K562 (cell line): ENCODE measurements at regions not wholly inside any gene's neighbourhood (a gene's known extent, or its start where the extent isn't known, plus 50 kb on each side); places are given as distances from the start of the nearest gene placed in this dataset.

Source experiments
- CEBPG ChIP-seq, 3 experiments: fragments of 200-800 bp in 1 of 3; sonication (Bioruptor generic) in 1 of 3; sonication (generic) in 1 of 3; formaldehyde crosslinking in 1 of 3; IDR thresholded peaks in 2 of 3; conservative IDR thresholded peaks in 1 of 3; 2 replicates each; pipeline versions ENCODE4 v1.6.1 to v1.8.0; 2016 to 2022; ENCODE audit warnings: missing compliant biosample characterization in 2 of 3, missing genetic modification characterization in 2 of 3, mild to moderate bottlenecking in 1 of 3, missing genetic modification reagents in 1 of 3
- CSDE1 ChIP-seq, 2 experiments: fragments of 450-650 bp; IDR thresholded peaks; 2 replicates each; pipeline ENCODE4 v1.6.1; 2016; ENCODE audit warnings: mild to moderate bottlenecking in 1 of 2
- HDGF ChIP-seq: fragments of 450-650 bp; IDR thresholded peaks from 2 replicates; pipeline ENCODE4 v1.6.1; 2016
- MAZ ChIP-seq, 2 experiments: fragments of 450-650 bp in 1 of 2; sonication (generic) in 1 of 2; formaldehyde crosslinking; IDR thresholded peaks in 1 of 2; conservative IDR thresholded peaks in 1 of 2; 2 replicates each; pipeline versions ENCODE4 v1.4.0 to v1.5.0; 2020; ENCODE audit warnings: mild to moderate bottlenecking in 1 of 2, missing genetic modification reagents in 1 of 2
- NFIX ChIP-seq: fragments of 250-450 bp; sonication (Bioruptor Pico); IDR thresholded peaks from 2 replicates; pipeline ENCODE4 v1.4.0; 2020; ENCODE audit warnings: low read depth, mild to moderate bottlenecking, moderate library complexity
- PPARD ChIP-seq: fragments of 250-450 bp; sonication (Bioruptor Pico); IDR thresholded peaks from 2 replicates; pipeline ENCODE4 v1.8.0; 2022; ENCODE audit warnings: inconsistent platforms, mild to moderate bottlenecking, moderate library complexity
- RBFOX2 ChIP-seq: fragments of 200-400 bp; formaldehyde crosslinking; IDR thresholded peaks from 2 replicates; pipeline ENCODE4 v1.6.1; 2017; ENCODE audit warnings: low read depth, mild to moderate bottlenecking, low read length, moderate library complexity
- SP2 ChIP-seq: IDR thresholded peaks from 2 replicates; pipeline ENCODE4 v1.6.1; 2011; ENCODE audit warnings: mild to moderate bottlenecking, low read depth, low read length, moderate library complexity; ENCODE audit not compliant: poor library complexity, severe bottlenecking; ENCODE audit errors: extremely low read depth
- ZNF134 ChIP-seq: fragments of 250-450 bp; sonication (Bioruptor Pico); conservative IDR thresholded peaks from 2 replicates; pipeline ENCODE4 v1.4.0; 2020
- ZNF584 ChIP-seq: fragments of 200-800 bp; sonication (Bioruptor generic); IDR thresholded peaks from 2 replicates; pipeline ENCODE4 v1.6.1; 2016; ENCODE audit warnings: low read depth, mild to moderate bottlenecking, missing genetic modification characterization, missing compliant biosample characterization
- ZNF586 ChIP-seq: fragments of 450-650 bp; formaldehyde crosslinking; conservative IDR thresholded peaks from 2 replicates; pipeline ENCODE4 v1.4.0; 2020; ENCODE audit warnings: mild to moderate bottlenecking, moderate library complexity
- ZNF639 ChIP-seq, 2 experiments: fragments of 200-800 bp in 1 of 2; sonication (Bioruptor generic) in 1 of 2; sonication (generic) in 1 of 2; formaldehyde crosslinking in 1 of 2; IDR thresholded peaks in 1 of 2; conservative IDR thresholded peaks in 1 of 2; 2 replicates each; pipeline versions ENCODE4 v1.5.0 to v1.6.1; 2016 to 2020; ENCODE audit warnings: missing compliant biosample characterization in 1 of 2, missing genetic modification characterization in 1 of 2, missing genetic modification reagents in 1 of 2
- ZNF696 ChIP-seq: fragments of 250-450 bp; sonication (Bioruptor Pico); conservative IDR thresholded peaks from 2 replicates; pipeline ENCODE4 v1.4.0; 2020; ENCODE audit warnings: mild to moderate bottlenecking, moderate library complexity
- TF ChIP-seq, protein P1 (sequence below): fragments of 450-650 bp; formaldehyde crosslinking; conservative IDR thresholded peaks from 2 replicates; pipeline ENCODE4 v1.4.0; 2022; ENCODE audit warnings: mild to moderate bottlenecking, missing genetic modification characterization
- TF ChIP-seq, protein P2 (sequence below): fragments of 450-650 bp; conservative IDR thresholded peaks from 2 replicates; pipeline ENCODE4 v1.6.1; 2016; ENCODE audit warnings: missing genetic modification characterization, low read depth, mild to moderate bottlenecking, control low read depth, missing compliant biosample characterization
- TF ChIP-seq, protein P3 (sequence below): fragments of 200-800 bp; sonication (Bioruptor generic); IDR thresholded peaks from 2 replicates; pipeline ENCODE4 v1.6.1; 2017; ENCODE audit warnings: missing genetic modification characterization, missing compliant biosample characterization
- TF ChIP-seq, protein P4 (sequence below), 3 experiments: IDR thresholded peaks in 2 of 3; conservative IDR thresholded peaks in 1 of 3; 2 replicates each; pipeline ENCODE4 v1.5.1; 2011 to 2012; ENCODE audit warnings: low read length in 3 of 3, mild to moderate bottlenecking in 3 of 3, control low read depth in 2 of 3, improper control_type of control experiment in 1 of 3, inconsistent platforms in 1 of 3, low read depth in 1 of 3, mixed read lengths in 1 of 3, moderate library complexity in 1 of 3; ENCODE audit not compliant: insufficient read depth in 2 of 3

DNA sequence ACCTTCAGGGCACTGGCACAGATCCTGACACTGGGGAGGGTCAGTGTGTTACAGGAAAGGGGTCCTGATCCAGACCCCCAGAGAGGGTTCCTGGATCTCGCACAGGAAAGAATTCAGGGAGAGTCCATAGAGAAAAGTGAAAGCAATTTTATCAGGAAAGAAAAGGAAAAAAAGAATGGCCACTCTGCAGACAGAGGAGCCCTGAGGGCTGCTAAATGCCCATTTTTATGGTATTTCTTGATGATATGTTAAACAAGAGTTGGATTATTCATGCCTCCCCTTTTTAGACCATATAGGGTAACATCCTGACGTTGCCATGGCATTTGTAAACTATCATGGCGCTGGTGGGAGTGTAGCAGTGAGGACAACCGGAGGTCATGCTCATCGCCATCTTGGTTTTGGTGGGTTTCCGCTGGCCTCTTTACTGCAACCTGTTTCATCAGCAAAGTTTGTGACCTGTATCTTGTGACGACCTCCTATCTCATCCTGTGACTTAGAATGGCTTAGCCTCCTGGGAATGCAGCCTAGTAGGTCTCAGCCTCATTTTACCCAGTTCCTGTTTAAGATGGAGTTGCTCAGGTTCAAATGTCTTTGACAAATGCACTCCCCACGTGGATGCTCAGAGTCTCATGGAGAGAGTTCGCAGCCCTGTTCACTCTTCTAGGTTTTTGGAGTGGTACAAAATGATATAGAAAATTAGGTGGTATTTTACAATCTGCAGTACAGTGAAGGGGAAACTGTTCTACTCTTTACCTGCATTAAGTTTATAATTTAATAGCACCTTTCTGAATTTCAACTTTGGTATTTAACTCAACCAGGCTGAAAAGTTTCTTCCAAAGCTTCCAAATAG, 1363.7 kb upstream of the TMEM132C start (continued):
- TF ChIP-seq, protein P1, sequence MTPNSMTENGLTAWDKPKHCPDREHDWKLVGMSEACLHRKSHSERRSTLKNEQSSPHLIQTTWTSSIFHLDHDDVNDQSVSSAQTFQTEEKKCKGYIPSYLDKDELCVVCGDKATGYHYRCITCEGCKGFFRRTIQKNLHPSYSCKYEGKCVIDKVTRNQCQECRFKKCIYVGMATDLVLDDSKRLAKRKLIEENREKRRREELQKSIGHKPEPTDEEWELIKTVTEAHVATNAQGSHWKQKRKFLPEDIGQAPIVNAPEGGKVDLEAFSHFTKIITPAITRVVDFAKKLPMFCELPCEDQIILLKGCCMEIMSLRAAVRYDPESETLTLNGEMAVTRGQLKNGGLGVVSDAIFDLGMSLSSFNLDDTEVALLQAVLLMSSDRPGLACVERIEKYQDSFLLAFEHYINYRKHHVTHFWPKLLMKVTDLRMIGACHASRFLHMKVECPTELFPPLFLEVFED (CRISPR knock-in tag): peak; percentile 97
- TF ChIP-seq ZNF639 (CRISPR knock-in tag; conservative IDR thresholded peaks at IDR 0.05 in 1 of 2, IDR thresholded peaks at IDR 0.05 in 1 of 2) (peak in 1 of 2 experiments; percentile 97; a peak in 2 of 4 replicates), CSDE1 (IDR thresholded peaks at IDR 0.05) (no peak), ZNF696 (CRISPR knock-in tag) (no peak; the same call in 1 of the 2 replicates), ZNF586 (peak; percentile 72), HDGF (no peak), MAZ (CRISPR knock-in tag; conservative IDR thresholded peaks at IDR 0.05 in 1 of 2, IDR thresholded peaks at IDR 0.05 in 1 of 2) (peak in 1 of 2 experiments; percentile 90; a peak in 2 of 4 replicates), NFIX (peak; percentile 59), ZNF584 (peak; percentile 99), PPARD (CRISPR knock-in tag) (0 out of 2 replicates have a peak, but pooled peaks have one; percentile 79), ZNF134 (peak; percentile 93), CEBPG (CRISPR knock-in tag; IDR thresholded peaks at IDR 0.05) (peak; percentile 35; the same call in 1 of the 2 replicates), CEBPG (tag; conservative IDR thresholded peaks at IDR 0.05 in 1 of 2, IDR thresholded peaks at IDR 0.05 in 1 of 2) (no peak; a peak in 1 of 4 replicates), SP2 (no peak), RBFOX2 (no peak)
- TF ChIP-seq, protein P2, sequence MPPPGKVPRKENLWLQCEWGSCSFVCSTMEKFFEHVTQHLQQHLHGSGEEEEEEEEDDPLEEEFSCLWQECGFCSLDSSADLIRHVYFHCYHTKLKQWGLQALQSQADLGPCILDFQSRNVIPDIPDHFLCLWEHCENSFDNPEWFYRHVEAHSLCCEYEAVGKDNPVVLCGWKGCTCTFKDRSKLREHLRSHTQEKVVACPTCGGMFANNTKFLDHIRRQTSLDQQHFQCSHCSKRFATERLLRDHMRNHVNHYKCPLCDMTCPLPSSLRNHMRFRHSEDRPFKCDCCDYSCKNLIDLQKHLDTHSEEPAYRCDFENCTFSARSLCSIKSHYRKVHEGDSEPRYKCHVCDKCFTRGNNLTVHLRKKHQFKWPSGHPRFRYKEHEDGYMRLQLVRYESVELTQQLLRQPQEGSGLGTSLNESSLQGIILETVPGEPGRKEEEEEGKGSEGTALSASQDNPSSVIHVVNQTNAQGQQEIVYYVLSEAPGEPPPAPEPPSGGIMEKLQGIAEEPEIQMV (tag): peak; percentile 86
- TF ChIP-seq, protein P3, sequence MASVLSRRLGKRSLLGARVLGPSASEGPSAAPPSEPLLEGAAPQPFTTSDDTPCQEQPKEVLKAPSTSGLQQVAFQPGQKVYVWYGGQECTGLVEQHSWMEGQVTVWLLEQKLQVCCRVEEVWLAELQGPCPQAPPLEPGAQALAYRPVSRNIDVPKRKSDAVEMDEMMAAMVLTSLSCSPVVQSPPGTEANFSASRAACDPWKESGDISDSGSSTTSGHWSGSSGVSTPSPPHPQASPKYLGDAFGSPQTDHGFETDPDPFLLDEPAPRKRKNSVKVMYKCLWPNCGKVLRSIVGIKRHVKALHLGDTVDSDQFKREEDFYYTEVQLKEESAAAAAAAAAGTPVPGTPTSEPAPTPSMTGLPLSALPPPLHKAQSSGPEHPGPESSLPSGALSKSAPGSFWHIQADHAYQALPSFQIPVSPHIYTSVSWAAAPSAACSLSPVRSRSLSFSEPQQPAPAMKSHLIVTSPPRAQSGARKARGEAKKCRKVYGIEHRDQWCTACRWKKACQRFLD (CRISPR knock-in tag): peak; percentile 99
- TF ChIP-seq, protein P4, sequence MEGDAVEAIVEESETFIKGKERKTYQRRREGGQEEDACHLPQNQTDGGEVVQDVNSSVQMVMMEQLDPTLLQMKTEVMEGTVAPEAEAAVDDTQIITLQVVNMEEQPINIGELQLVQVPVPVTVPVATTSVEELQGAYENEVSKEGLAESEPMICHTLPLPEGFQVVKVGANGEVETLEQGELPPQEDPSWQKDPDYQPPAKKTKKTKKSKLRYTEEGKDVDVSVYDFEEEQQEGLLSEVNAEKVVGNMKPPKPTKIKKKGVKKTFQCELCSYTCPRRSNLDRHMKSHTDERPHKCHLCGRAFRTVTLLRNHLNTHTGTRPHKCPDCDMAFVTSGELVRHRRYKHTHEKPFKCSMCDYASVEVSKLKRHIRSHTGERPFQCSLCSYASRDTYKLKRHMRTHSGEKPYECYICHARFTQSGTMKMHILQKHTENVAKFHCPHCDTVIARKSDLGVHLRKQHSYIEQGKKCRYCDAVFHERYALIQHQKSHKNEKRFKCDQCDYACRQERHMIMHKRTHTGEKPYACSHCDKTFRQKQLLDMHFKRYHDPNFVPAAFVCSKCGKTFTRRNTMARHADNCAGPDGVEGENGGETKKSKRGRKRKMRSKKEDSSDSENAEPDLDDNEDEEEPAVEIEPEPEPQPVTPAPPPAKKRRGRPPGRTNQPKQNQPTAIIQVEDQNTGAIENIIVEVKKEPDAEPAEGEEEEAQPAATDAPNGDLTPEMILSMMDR (IDR thresholded peaks at IDR 0.05 in 2 of 3, conservative IDR thresholded peaks at IDR 0.05 in 1 of 3; ENCODE audit: insufficient read depth in 2 of 3, low read depth in 1 of 3, low read length in 3 of 3): no peak
